ENCODE measurements at regions not wholly inside any gene's neighbourhood (a gene's known extent, or its start where the extent isn't known, plus 50 kb on each side); places are given as distances from the start of the nearest gene placed in this dataset.

GRCh38 chr20:51303731-51304670, 238.5 kb downstream of the NFATC2 start:
- ATAC-seq (no peak), DNase-seq (no peak)
- H3K27me3 ChIP-seq (ENCODE audit: insufficient read depth in 3 of 3, low read length in 2 of 3): peaks cover 0 to 1% (median 0%) of the 10 kb centered on the region in 3 donors
- H3K4me1 ChIP-seq: no peaks in the 10 kb centered on the region
- TF ChIP-seq, protein P1, sequence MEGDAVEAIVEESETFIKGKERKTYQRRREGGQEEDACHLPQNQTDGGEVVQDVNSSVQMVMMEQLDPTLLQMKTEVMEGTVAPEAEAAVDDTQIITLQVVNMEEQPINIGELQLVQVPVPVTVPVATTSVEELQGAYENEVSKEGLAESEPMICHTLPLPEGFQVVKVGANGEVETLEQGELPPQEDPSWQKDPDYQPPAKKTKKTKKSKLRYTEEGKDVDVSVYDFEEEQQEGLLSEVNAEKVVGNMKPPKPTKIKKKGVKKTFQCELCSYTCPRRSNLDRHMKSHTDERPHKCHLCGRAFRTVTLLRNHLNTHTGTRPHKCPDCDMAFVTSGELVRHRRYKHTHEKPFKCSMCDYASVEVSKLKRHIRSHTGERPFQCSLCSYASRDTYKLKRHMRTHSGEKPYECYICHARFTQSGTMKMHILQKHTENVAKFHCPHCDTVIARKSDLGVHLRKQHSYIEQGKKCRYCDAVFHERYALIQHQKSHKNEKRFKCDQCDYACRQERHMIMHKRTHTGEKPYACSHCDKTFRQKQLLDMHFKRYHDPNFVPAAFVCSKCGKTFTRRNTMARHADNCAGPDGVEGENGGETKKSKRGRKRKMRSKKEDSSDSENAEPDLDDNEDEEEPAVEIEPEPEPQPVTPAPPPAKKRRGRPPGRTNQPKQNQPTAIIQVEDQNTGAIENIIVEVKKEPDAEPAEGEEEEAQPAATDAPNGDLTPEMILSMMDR (IDR thresholded peaks at IDR 0.05): no peak
- H3K4me3 ChIP-seq: no peak overlapping the region
- no peak overlapping the region for H3K27ac ChIP-seq
- 80 to 85% (median 84%) methylated on average over 11 of the region's 11 CpGs for WGBS, 3 donors
- H3K36me3 ChIP-seq (ENCODE audit: insufficient read depth in 1 of 2, low read depth in 1 of 2): no peaks in the 10 kb centered on the region
- no peaks in the 10 kb centered on the region for H3K9me3 ChIP-seq
- intact Hi-C loops (cut with DNase I): no loop called here

- no peak for DNase-seq
- Histone ChIP-seq H3K27ac (no peak overlapping the region), H3K27me3 (ENCODE audit: insufficient read depth in 3 of 3, low read length in 2 of 3) (peaks cover 0 to 1% (median 0%) of the 10 kb centered on the region in 3 donors), H3K36me3 (ENCODE audit: insufficient read depth in 1 of 2, low read depth in 1 of 2) (no peaks in the 10 kb centered on the region), H3K4me1 (no peaks in the 10 kb centered on the region), H3K9me3 (no peaks in the 10 kb centered on the region), H3K4me3 (no peak overlapping the region)
- WGBS, 3 donors: 87 to 91% (median 88%) methylated on average over 4 of the region's 4 CpGs
- intact Hi-C loops (cut with DNase I): no loop called here
- TF ChIP-seq, protein P1 (IDR thresholded peaks at IDR 0.05): no peak
- no peak for ATAC-seq
Observed at GRCh38 chr20:51301026-51301425, 241.5 kb downstream of the NFATC2 start.

GRCh38 chr20:51300104-51300503, 242.4 kb downstream of the NFATC2 start:
- intact Hi-C loops (cut with DNase I): no loop called here
- H3K27me3 ChIP-seq (ENCODE audit: insufficient read depth in 3 of 3, low read length in 2 of 3): peaks cover 0 to 1% (median 0%) of the 10 kb centered on the region in 3 donors
- WGBS, 3 donors: 71 to 78% (median 73%) methylated on average over 2 of the region's 2 CpGs
- no peak overlapping the region for H3K4me3 ChIP-seq
- ATAC-seq (no peak), DNase-seq (no peak)
- H3K4me1 ChIP-seq: no peaks in the 10 kb centered on the region
- H3K9me3 ChIP-seq: no peaks in the 10 kb centered on the region
- no peaks in the 10 kb centered on the region for H3K36me3 ChIP-seq (ENCODE audit: insufficient read depth in 1 of 2, low read depth in 1 of 2)
- H3K27ac ChIP-seq: no peak overlapping the region
- TF ChIP-seq, protein P1 (IDR thresholded peaks at IDR 0.05): no peak

DNA sequence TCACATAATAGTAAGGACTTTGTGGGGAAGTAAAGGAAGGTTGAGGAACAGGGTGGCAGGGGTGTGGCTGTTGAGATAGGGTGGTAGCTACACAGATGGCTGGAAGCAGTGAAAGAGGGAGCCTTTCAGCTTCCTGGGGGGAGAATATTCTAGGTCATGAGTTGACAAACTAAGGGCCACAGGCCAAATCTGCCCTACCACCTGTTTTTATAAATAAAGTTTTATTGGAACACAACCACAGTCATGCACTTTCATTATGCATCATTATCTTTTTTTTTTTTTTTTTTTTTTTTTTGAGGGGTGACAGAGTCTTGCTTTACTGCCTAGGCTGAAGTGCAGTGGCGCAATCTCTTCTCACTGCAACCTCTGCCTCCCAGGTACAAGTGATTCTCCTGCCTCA, 243.1 kb downstream of the NFATC2 start:
- intact Hi-C loops (cut with DNase I): no loop called here
- Histone ChIP-seq H3K4me1 (no peaks in the 10 kb centered on the region), H3K27ac (no peak overlapping the region), H3K4me3 (no peak overlapping the region), H3K27me3 (ENCODE audit: insufficient read depth in 3 of 3, low read length in 2 of 3) (peaks cover 0 to 1% (median 0%) of the 10 kb centered on the region in 3 donors), H3K36me3 (ENCODE audit: insufficient read depth in 1 of 2, low read depth in 1 of 2) (no peaks in the 10 kb centered on the region), H3K9me3 (no peaks in the 10 kb centered on the region)
- 95 to 100% (median 95%) methylated on average over 1 of the region's 1 CpG for WGBS, 3 donors
- ATAC-seq (no peak), DNase-seq (no peak)
- TF ChIP-seq, protein P1 (IDR thresholded peaks at IDR 0.05): no peak
